ENCODE measurements at regions not wholly inside any gene's neighbourhood (a gene's known extent, or its start where the extent isn't known, plus 50 kb on each side); places are given as distances from the start of the nearest gene placed in this dataset.

DNA sequence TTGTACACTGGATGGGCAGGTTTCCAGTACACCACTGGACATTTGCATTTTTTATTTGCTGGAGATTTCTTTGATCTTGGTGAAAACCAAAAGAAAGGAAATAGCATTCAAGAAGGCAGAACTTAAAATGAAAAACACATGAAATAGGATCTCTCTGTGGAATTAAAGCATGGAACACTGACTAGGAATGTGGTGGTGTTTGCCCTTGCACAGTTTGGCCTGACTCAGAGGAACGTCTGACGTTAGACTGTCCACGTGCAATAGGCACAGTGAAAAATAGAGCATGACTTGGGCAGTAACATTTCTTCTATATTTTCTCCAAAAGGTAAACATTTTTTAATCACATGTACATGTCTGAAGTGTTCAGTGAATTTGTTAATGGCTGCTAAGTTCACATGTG is 474.1 kb upstream of the PRICKLE1 start:
- 0 out of 2 replicates have a peak, but pooled peaks cover 3% of the 10 kb centered on the region for H3K4me1 ChIP-seq (ENCODE audit: control insufficient read depth, insufficient read depth, low read length)
- H3K9me3 ChIP-seq (ENCODE audit: control insufficient read depth, insufficient read depth, low read depth, low read length), result no peaks in the 10 kb centered on the region
- no peak overlapping the region for H3K4me3 ChIP-seq (ENCODE audit: low read depth, low read length)
- ChIA-PET POLR2A (no interaction called here), CTCF (no interaction called here)
- no peak overlapping the region for H3K27ac ChIP-seq (ENCODE audit: extremely low read depth, low read depth, low read length)
- TF ChIP-seq, protein P1, sequence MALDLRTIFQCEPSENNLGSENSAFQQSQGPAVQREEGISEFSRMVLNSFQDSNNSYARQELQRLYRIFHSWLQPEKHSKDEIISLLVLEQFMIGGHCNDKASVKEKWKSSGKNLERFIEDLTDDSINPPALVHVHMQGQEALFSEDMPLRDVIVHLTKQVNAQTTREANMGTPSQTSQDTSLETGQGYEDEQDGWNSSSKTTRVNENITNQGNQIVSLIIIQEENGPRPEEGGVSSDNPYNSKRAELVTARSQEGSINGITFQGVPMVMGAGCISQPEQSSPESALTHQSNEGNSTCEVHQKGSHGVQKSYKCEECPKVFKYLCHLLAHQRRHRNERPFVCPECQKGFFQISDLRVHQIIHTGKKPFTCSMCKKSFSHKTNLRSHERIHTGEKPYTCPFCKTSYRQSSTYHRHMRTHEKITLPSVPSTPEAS (tag by site-specific recombination; IDR thresholded peaks at IDR 0.05), result no peak
- no peak for TF ChIP-seq KLF16 (tag by site-specific recombination; IDR thresholded peaks at IDR 0.05)
- no peaks in the 10 kb centered on the region for H3K36me3 ChIP-seq (ENCODE audit: control insufficient read depth in 2 of 2, insufficient read depth in 1 of 2, low read length in 2 of 2)

DNA sequence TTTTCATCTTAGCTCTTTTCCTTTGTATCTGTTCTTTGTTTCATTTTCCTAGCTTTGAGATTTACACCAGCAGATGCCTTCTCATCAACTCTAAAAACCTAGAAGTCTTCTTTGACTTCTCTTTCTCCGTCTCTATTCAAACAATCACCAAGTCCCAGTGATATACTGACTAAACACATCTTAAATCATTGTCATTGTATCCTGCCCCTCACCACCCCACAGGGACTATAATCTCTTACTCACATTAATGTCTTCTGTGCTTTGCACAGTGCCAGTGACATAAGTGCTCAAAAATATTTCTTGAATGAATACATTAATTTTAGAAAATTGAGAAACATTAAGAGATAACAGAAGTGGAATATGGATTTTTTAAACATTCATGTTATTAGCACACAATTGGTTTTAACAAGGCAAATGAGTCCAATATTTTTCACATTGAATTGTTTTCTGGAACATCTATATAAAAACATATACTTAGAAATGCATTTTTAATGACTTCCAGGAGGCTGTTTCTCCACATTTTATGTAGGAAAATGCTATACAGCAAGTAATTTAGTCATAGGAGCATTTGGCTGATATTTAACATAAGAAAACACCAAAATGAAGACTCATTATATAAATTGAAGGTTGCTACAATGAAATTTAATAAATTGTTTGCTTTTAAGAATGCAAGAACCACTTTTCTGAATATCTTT is 472.8 kb upstream of the PRICKLE1 start:
- H3K9me3 ChIP-seq (ENCODE audit: control insufficient read depth, insufficient read depth, low read depth, low read length), result no peaks in the 10 kb centered on the region
- TF ChIP-seq GLIS1 (tag by site-specific recombination; IDR thresholded peaks at IDR 0.05), result 0 out of 2 replicates have a peak, but pooled peaks have one; percentile 44
- TF ChIP-seq ZNF596 (tag by site-specific recombination; IDR thresholded peaks at IDR 0.05), result no peak
- no peak overlapping the region for H3K4me3 ChIP-seq (ENCODE audit: low read depth, low read length)
- no peak overlapping the region for H3K27ac ChIP-seq (ENCODE audit: extremely low read depth, low read depth, low read length)
- ChIA-PET POLR2A (interaction anchor here (0.5 kb wide), 1 partner anchor 547 kb away, joined by 3 read pairs; no protein-coding TSS in a partner anchor), CTCF (no interaction called here)
- H3K4me1 ChIP-seq (ENCODE audit: control insufficient read depth, insufficient read depth, low read length), result 0 out of 2 replicates have a peak, but pooled peaks cover 3% of the 10 kb centered on the region
- H3K36me3 ChIP-seq (ENCODE audit: control insufficient read depth in 2 of 2, insufficient read depth in 1 of 2, low read length in 2 of 2), result no peaks in the 10 kb centered on the region

DNA sequence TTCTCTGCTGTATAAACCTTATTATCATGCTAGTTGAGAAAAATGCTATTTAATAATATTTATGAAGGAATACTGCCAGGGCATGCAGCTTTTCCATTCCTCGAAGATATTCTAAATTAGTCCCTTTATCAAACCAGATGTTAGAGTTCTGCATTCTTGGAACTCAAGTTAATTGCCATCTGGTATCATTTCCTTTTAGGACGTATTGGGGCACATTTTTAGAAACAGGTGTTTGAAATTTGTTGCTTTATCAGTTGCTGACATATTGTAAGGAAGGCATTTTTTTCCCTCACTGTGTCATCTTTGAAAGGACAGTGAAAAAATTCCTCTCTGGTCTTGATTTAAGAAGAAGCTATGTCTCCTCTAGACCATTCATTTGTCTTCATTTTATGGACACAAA is 471.2 kb upstream of the PRICKLE1 start:
- ChIA-PET POLR2A (no interaction called here), CTCF (no interaction called here)
- no peaks in the 10 kb centered on the region for H3K9me3 ChIP-seq (ENCODE audit: control insufficient read depth, insufficient read depth, low read depth, low read length)
- no peak for TF ChIP-seq ZNF341 (tag by site-specific recombination; IDR thresholded peaks at IDR 0.05; ENCODE audit: low read depth)
- TF ChIP-seq ZNF335 (tag by site-specific recombination; conservative IDR thresholded peaks at IDR 0.05), result no peak
- TF ChIP-seq ZNF221 (tag by site-specific recombination; IDR thresholded peaks at IDR 0.05; ENCODE audit: borderline replicate concordance), result no peak
- TF ChIP-seq, protein P2, sequence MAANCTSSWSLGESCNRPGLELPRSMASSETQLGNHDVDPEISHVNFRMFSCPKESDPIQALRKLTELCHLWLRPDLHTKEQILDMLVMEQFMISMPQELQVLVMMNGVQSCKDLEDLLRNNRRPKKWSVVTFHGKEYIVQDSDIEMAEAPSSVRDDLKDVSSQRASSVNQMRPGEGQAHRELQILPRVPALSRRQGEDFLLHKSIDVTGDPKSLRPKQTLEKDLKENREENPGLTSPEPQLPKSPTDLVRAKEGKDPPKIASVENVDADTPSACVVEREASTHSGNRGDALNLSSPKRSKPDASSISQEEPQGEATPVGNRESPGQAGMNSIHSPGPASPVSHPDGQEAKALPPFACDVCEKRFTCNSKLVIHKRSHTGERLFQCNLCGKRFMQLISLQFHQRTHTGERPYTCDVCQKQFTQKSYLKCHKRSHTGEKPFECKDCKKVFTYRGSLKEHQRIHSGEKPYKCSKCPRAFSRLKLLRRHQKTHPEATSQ (tag by site-specific recombination; IDR thresholded peaks at IDR 0.05), result no peak
- TF ChIP-seq, protein P3, sequence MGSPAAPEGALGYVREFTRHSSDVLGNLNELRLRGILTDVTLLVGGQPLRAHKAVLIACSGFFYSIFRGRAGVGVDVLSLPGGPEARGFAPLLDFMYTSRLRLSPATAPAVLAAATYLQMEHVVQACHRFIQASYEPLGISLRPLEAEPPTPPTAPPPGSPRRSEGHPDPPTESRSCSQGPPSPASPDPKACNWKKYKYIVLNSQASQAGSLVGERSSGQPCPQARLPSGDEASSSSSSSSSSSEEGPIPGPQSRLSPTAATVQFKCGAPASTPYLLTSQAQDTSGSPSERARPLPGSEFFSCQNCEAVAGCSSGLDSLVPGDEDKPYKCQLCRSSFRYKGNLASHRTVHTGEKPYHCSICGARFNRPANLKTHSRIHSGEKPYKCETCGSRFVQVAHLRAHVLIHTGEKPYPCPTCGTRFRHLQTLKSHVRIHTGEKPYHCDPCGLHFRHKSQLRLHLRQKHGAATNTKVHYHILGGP (tag by site-specific recombination; IDR thresholded peaks at IDR 0.05), result no peak
- no peak overlapping the region for H3K4me3 ChIP-seq (ENCODE audit: low read depth, low read length)
- H3K4me1 ChIP-seq (ENCODE audit: control insufficient read depth, insufficient read depth, low read length), result 0 out of 2 replicates have a peak, but pooled peaks cover 3% of the 10 kb centered on the region
- no peaks in the 10 kb centered on the region for H3K36me3 ChIP-seq (ENCODE audit: control insufficient read depth in 2 of 2, insufficient read depth in 1 of 2, low read length in 2 of 2)
- no peak overlapping the region for H3K27ac ChIP-seq (ENCODE audit: extremely low read depth, low read depth, low read length)

DNA sequence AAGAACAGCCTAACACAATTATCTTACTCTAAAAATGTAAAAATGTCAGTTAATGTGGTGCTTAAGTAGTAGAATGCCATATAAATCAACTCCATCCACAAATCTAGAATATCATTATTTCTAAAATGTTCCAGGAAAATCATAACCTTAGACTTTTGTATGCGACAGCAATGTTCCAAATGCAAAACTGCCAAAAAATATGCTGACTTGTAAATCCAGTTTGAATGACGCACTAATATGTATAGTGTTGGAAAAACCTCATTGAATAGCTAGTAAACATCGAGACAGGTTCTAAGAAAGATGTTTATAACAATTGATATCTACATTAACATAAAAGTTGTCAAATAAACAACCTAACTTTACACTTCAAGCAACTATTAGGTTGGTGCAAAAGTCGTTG is 469.1 kb upstream of the PRICKLE1 start:
- no peak for TF ChIP-seq ZNF707 (tag by site-specific recombination; IDR thresholded peaks at IDR 0.05)
- TF ChIP-seq, protein P2 (tag by site-specific recombination; IDR thresholded peaks at IDR 0.05), result no peak
- TF ChIP-seq ZNF248 (tag by site-specific recombination; IDR thresholded peaks at IDR 0.05), result no peak
- no peak for TF ChIP-seq ZNF549 (tag by site-specific recombination; IDR thresholded peaks at IDR 0.05)
- TF ChIP-seq, protein P4, sequence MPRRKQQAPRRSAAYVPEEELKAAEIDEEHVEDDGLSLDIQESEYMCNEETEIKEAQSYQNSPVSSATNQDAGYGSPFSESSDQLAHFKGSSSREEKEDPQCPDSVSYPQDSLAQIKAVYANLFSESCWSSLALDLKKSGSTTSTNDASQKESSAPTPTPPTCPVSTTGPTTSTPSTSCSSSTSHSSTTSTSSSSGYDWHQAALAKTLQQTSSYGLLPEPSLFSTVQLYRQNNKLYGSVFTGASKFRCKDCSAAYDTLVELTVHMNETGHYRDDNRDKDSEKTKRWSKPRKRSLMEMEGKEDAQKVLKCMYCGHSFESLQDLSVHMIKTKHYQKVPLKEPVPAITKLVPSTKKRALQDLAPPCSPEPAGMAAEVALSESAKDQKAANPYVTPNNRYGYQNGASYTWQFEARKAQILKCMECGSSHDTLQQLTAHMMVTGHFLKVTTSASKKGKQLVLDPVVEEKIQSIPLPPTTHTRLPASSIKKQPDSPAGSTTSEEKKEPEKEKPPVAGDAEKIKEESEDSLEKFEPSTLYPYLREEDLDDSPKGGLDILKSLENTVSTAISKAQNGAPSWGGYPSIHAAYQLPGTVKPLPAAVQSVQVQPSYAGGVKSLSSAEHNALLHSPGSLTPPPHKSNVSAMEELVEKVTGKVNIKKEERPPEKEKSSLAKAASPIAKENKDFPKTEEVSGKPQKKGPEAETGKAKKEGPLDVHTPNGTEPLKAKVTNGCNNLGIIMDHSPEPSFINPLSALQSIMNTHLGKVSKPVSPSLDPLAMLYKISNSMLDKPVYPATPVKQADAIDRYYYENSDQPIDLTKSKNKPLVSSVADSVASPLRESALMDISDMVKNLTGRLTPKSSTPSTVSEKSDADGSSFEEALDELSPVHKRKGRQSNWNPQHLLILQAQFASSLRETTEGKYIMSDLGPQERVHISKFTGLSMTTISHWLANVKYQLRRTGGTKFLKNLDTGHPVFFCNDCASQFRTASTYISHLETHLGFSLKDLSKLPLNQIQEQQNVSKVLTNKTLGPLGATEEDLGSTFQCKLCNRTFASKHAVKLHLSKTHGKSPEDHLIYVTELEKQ (tag by site-specific recombination; IDR thresholded peaks at IDR 0.05; ENCODE audit: borderline replicate concordance), result no peak
- TF ChIP-seq, protein P5, sequence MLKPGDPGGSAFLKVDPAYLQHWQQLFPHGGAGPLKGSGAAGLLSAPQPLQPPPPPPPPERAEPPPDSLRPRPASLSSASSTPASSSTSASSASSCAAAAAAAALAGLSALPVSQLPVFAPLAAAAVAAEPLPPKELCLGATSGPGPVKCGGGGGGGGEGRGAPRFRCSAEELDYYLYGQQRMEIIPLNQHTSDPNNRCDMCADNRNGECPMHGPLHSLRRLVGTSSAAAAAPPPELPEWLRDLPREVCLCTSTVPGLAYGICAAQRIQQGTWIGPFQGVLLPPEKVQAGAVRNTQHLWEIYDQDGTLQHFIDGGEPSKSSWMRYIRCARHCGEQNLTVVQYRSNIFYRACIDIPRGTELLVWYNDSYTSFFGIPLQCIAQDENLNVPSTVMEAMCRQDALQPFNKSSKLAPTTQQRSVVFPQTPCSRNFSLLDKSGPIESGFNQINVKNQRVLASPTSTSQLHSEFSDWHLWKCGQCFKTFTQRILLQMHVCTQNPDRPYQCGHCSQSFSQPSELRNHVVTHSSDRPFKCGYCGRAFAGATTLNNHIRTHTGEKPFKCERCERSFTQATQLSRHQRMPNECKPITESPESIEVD (tag by site-specific recombination; IDR thresholded peaks at IDR 0.05), result no peak
- Histone ChIP-seq H3K27ac (ENCODE audit: extremely low read depth, low read depth, low read length) (no peak overlapping the region), H3K36me3 (ENCODE audit: control insufficient read depth in 2 of 2, insufficient read depth in 1 of 2, low read length in 2 of 2) (no peaks in the 10 kb centered on the region), H3K9me3 (ENCODE audit: control insufficient read depth, insufficient read depth, low read depth, low read length) (no peaks in the 10 kb centered on the region), H3K4me3 (ENCODE audit: low read depth, low read length) (no peak overlapping the region), H3K4me1 (ENCODE audit: control insufficient read depth, insufficient read depth, low read length) (0 out of 2 replicates have a peak, but pooled peaks cover 3% of the 10 kb centered on the region)
- POLR2A ChIA-PET, result interaction anchor here (0.7 kb wide), 1 partner anchor 606 kb away, joined by 4 read pairs; no protein-coding TSS in a partner anchor
- CTCF ChIA-PET, result no interaction called here
